OCI-LY7 (cell line): ENCODE measurements at regions not wholly inside any gene's neighbourhood (a gene's known extent, or its start where the extent isn't known, plus 50 kb on each side); places are given as distances from the start of the nearest gene placed in this dataset.

Experiments
- BruUV-seq: library from RNA; stranded (reverse); fragments of 400-500 nt; replicated peaks from 2 replicates; lab custom pipeline; 2021; lab: Mats Ljungman, UMichigan
- CTCF ChIA-PET: fragments of 300-600 bp; sonication (Branson Sonifier 250); formaldehyde crosslinking; loops from one replicate; lab custom pipeline; 2022; ENCODE audit warnings: antibody characterized with exemption; ENCODE audit not compliant: unreplicated experiment; lab: Charles Lee
- POLR2A ChIA-PET: fragments of 300-600 bp; sonication (Branson Sonifier 250); formaldehyde crosslinking; loops from one replicate; lab custom pipeline; 2022; ENCODE audit warnings: antibody characterized with exemption; lab: Charles Lee
- DNase-seq: peaks from one replicate; pipeline ENCODE4 v3.0.0-alpha.2; 2015; ENCODE audit warnings: low spot score
- H2AFZ ChIP-seq: fragments of 200-600 bp; sonication (generic), shearing (Covaris generic); 2 replicates; pipeline ENCODE4 v1.6.1; 2014; ENCODE audit warnings: mild to moderate bottlenecking, antibody characterized with exemption, low read length, moderate library complexity
- H3K27ac ChIP-seq: fragments of 200-600 bp; sonication (generic); 2 replicates; pipeline ENCODE4 v1.5.1; 2014; ENCODE audit warnings: mixed run types, low read depth, mild to moderate bottlenecking, moderate library complexity, low read length, inconsistent platforms; ENCODE audit not compliant: poor library complexity, severe bottlenecking
- H3K36me3 ChIP-seq: fragments of 200-600 bp; sonication (generic); 2 replicates; pipeline ENCODE4 v1.6.1; 2014; ENCODE audit warnings: mild to moderate bottlenecking, antibody characterized with exemption, low read length, moderate library complexity, mixed read lengths; ENCODE audit not compliant: insufficient read depth
- H3K4me1 ChIP-seq: fragments of 200-600 bp; sonication (generic); 2 replicates; pipeline ENCODE4 v1.5.1; 2014; ENCODE audit warnings: mild to moderate bottlenecking, low read length; ENCODE audit not compliant: insufficient read depth, poor library complexity, severe bottlenecking
- H3K4me2 ChIP-seq: fragments of 200-600 bp; sonication (generic); 2 replicates; pipeline ENCODE4 v1.6.1; 2014; ENCODE audit warnings: mild to moderate bottlenecking, low read length
- H3K4me3 ChIP-seq: fragments of 200-600 bp; sonication (generic); 2 replicates; pipeline ENCODE4 v1.5.1; 2014; ENCODE audit warnings: mild to moderate bottlenecking, low read depth, low read length; ENCODE audit not compliant: poor library complexity, severe bottlenecking
- H3K79me2 ChIP-seq: fragments of 200-600 bp; sonication (generic); 2 replicates; pipeline ENCODE4 v1.6.1; 2016; ENCODE audit warnings: low read depth, mild to moderate bottlenecking, low read length, moderate library complexity, mixed read lengths; ENCODE audit not compliant: insufficient read depth
- H3K9me2 ChIP-seq: fragments of 200-600 bp; sonication (generic); 2 replicates; pipeline ENCODE4 v1.6.1; 2016; ENCODE audit warnings: mild to moderate bottlenecking, low read length, mixed read lengths; ENCODE audit not compliant: insufficient read depth
- H3K9me3 ChIP-seq: fragments of 200-600 bp; sonication (generic); 2 replicates; pipeline ENCODE4 v1.6.1; 2014; ENCODE audit warnings: mild to moderate bottlenecking, mixed run types, low read length, mixed read lengths
- H4K20me1 ChIP-seq: fragments of 200-600 bp; sonication (generic); 2 replicates; pipeline ENCODE4 v1.6.1; 2014; ENCODE audit warnings: mild to moderate bottlenecking, antibody characterized with exemption, low read length, moderate library complexity, mixed read lengths; ENCODE audit not compliant: insufficient read depth
- EZH2phosphoT487 ChIP-seq: fragments of 200-600 bp; sonication (generic); IDR thresholded peaks from 2 replicates; pipeline ENCODE4 v1.6.1; 2018; ENCODE audit warnings: low read depth, borderline replicate concordance, mild to moderate bottlenecking, mixed run types, antibody characterized with exemption, low read length, moderate library complexity, mixed read lengths
- intact Hi-C: fragments of 100-400 bp; cut with micrococcal nuclease; formaldehyde crosslinking; loops from one replicate; pipeline ENCODE4 v1.10.0; 2022; ENCODE audit not compliant: unreplicated experiment
- TF ChIP-seq, protein P1 (sequence below): fragments of 200-600 bp; sonication (generic); conservative IDR thresholded peaks from 2 replicates; pipeline ENCODE4 v1.5.1; 2014; ENCODE audit warnings: mild to moderate bottlenecking, antibody characterized with exemption, low read length, moderate library complexity, mixed read lengths

DNA sequence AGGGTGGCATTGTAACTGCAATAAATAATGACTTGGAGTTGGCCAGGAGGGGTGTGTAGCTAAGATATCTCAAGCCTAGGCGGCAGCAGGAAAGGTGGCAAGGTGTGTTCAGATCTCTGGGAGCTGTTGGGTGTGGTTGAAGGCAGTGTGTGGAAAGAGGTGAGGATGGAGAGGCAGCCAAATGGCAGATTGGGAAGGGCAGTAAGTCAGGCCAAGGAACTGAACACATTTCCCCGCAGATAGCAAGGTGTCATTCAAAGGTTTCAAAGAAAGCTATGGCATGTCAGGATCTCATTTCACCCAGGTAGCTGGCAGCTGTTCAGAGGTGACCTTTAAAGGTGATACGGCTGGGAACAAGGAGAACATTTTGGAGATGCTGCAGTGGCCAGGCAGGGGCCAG lies 586.0 kb upstream of the MGMT start:
- POLR2A ChIA-PET = no interaction called here
- Histone ChIP-seq H3K9me3 (no peaks in the 10 kb centered on the region), H2AFZ (no peak overlapping the region), H3K9me2 (no peaks in the 10 kb centered on the region), H3K4me3 (no peak overlapping the region), H4K20me1 (no peaks in the 10 kb centered on the region), H3K4me2 (no peak overlapping the region), H3K4me1 (no peaks in the 10 kb centered on the region), H3K79me2 (no peaks in the 10 kb centered on the region), H3K27ac (no peak overlapping the region), H3K36me3 (no peaks in the 10 kb centered on the region)
- TF ChIP-seq, protein P1, sequence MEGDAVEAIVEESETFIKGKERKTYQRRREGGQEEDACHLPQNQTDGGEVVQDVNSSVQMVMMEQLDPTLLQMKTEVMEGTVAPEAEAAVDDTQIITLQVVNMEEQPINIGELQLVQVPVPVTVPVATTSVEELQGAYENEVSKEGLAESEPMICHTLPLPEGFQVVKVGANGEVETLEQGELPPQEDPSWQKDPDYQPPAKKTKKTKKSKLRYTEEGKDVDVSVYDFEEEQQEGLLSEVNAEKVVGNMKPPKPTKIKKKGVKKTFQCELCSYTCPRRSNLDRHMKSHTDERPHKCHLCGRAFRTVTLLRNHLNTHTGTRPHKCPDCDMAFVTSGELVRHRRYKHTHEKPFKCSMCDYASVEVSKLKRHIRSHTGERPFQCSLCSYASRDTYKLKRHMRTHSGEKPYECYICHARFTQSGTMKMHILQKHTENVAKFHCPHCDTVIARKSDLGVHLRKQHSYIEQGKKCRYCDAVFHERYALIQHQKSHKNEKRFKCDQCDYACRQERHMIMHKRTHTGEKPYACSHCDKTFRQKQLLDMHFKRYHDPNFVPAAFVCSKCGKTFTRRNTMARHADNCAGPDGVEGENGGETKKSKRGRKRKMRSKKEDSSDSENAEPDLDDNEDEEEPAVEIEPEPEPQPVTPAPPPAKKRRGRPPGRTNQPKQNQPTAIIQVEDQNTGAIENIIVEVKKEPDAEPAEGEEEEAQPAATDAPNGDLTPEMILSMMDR = no peak
- TF ChIP-seq EZH2phosphoT487 = no peak
- BruUV-seq = no TSS peak
- intact Hi-C loops = no loop called here
- no peak for DNase-seq
- CTCF ChIA-PET = no interaction called here

DNA sequence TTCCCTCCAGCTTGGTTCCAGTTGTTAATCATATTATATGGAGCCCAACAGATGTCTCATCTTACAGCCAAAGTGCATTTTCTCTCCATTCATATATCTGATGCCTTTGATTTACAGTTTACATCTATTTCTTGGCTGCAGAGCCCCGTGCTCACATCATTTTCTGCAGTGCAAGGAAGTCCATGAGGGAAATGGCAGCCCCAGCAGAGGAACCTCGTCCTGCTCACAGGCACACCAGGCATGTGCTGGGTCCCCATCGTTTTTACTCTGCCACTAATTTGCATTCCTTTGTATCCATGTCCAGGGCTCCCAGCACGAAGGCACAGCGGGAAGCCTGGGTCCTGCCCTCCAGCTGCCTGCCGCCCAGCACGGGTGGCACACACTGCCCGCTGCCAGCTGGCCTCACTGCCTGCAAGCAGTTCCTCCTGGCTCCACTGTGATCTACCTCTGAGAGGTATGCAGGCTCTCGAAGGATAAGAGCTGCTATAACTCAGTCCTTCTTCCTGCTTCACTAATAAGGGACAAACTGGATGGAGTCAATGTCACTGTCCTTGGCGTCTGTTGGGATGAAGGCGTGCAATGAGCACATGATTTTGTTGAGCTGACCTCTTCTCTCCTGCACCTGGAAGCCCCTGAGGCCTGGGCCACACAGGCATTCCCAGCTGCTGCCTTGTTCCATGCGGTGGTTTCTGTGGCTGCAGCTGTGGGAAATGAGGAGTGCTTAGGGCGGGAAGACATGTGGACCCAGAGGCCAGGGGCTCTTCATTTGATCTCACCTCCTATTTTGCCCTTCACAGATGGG lies 583.6 kb upstream of the MGMT start:
- intact Hi-C loops = no loop called here
- no peaks in the 10 kb centered on the region for H3K36me3 ChIP-seq
- DNase-seq = no peak
- CTCF ChIA-PET = no interaction called here
- BruUV-seq = no TSS peak
- POLR2A ChIA-PET = no interaction called here
- H3K27ac ChIP-seq = no peak overlapping the region
- no peaks in the 10 kb centered on the region for H4K20me1 ChIP-seq
- no peaks in the 10 kb centered on the region for H3K9me2 ChIP-seq
- H2AFZ ChIP-seq = no peak overlapping the region
- H3K4me2 ChIP-seq = no peak overlapping the region
- H3K9me3 ChIP-seq = no peaks in the 10 kb centered on the region
- no peak for TF ChIP-seq EZH2phosphoT487
- TF ChIP-seq, protein P1 = no peak
- no peak overlapping the region for H3K4me3 ChIP-seq
- no peaks in the 10 kb centered on the region for H3K4me1 ChIP-seq
- H3K79me2 ChIP-seq = no peaks in the 10 kb centered on the region

DNA sequence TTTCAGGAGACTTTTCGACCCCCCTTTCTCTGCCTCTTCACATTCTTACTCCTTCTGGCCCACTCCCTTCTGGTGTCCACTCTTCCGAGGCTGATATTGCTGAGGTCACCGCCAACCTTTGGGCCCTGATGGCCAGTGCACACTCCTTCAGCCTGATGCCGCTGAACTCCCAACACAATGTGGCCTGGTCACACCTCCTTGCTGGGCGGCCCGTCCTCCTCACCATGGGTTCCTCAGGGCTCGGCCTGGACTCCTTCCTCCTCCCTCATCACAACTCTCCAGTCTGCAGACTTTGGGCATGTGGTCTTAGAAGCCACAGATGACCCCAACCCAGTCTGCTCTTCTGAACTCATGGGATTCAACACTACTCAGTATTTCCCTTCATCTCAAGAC lies 583.0 kb upstream of the MGMT start:
- Histone ChIP-seq H3K4me1 (no peaks in the 10 kb centered on the region), H3K4me2 (no peak overlapping the region), H3K27ac (no peak overlapping the region), H3K36me3 (no peaks in the 10 kb centered on the region), H3K9me3 (no peaks in the 10 kb centered on the region), H2AFZ (no peak overlapping the region), H3K4me3 (no peak overlapping the region), H4K20me1 (no peaks in the 10 kb centered on the region), H3K79me2 (no peaks in the 10 kb centered on the region), H3K9me2 (no peaks in the 10 kb centered on the region)
- intact Hi-C loops = no loop called here
- ChIA-PET POLR2A (no interaction called here), CTCF (no interaction called here)
- no peak for TF ChIP-seq EZH2phosphoT487
- TF ChIP-seq, protein P1 = no peak
- no TSS peak for BruUV-seq
- DNase-seq = no peak
